Trophoblast cell (in vitro differentiated cells and primary cell): ENCODE measurements at regions not wholly inside any gene's neighbourhood (a gene's known extent, or its start where the extent isn't known, plus 50 kb on each side); places are given as distances from the start of the nearest gene placed in this dataset.

ENCODE experiments used
- DNase-seq, 2 donors: peaks; one replicate each; pipeline ENCODE4 v3.0.0-alpha.2; 2016
- H2AFZ ChIP-seq: 2 replicates; pipeline ENCODE4 v1.6.1; 2013; ENCODE audit warnings: low read length, moderate library complexity, mild to moderate bottlenecking; ENCODE audit not compliant: insufficient read depth, poor library complexity
- H2AK5ac ChIP-seq: 2 replicates; pipeline ENCODE4 v1.6.1; 2013; ENCODE audit warnings: mild to moderate bottlenecking, low read length
- H2BK120ac ChIP-seq: 2 replicates; pipeline ENCODE4 v1.6.1; 2013; ENCODE audit warnings: low read length, mild to moderate bottlenecking, moderate library complexity; ENCODE audit not compliant: insufficient read depth, poor library complexity
- H2BK12ac ChIP-seq: 2 replicates; pipeline ENCODE4 v1.6.1; 2013; ENCODE audit warnings: mild to moderate bottlenecking, low read length, moderate library complexity
- H2BK5ac ChIP-seq: 2 replicates; pipeline ENCODE4 v1.6.1; 2013; ENCODE audit warnings: low read length, low read depth, moderate library complexity, mild to moderate bottlenecking; ENCODE audit not compliant: poor library complexity
- H3K14ac ChIP-seq: 2 replicates; pipeline ENCODE4 v1.6.1; 2013; ENCODE audit warnings: mild to moderate bottlenecking, low read length
- H3K18ac ChIP-seq: 2 replicates; pipeline ENCODE4 v1.6.1; 2013; ENCODE audit warnings: mild to moderate bottlenecking, low read length
- H3K23ac ChIP-seq: 2 replicates; pipeline ENCODE4 v1.6.1; 2013; ENCODE audit warnings: low read length
- H3K27ac ChIP-seq: 2 replicates; pipeline ENCODE4 v1.5.1; 2013; ENCODE audit warnings: low read depth, mild to moderate bottlenecking, inconsistent platforms, low read length, moderate library complexity
- H3K27me3 ChIP-seq: 2 replicates; pipeline ENCODE4 v1.6.1; 2013; ENCODE audit warnings: inconsistent platforms, mild to moderate bottlenecking, low read length, moderate library complexity; ENCODE audit not compliant: insufficient read depth
- H3K36me3 ChIP-seq, 2 experiments: 1 replicate in 1 of 2; 2 replicates in 1 of 2; pipeline ENCODE4 v1.6.1; 2013; ENCODE audit warnings: low read length in 2 of 2, mild to moderate bottlenecking in 2 of 2, moderate library complexity in 1 of 2; ENCODE audit not compliant: insufficient read depth in 2 of 2, control insufficient read depth in 1 of 2
- H3K4ac ChIP-seq: 2 replicates; pipeline ENCODE4 v1.6.1; 2013; ENCODE audit warnings: low read depth, mild to moderate bottlenecking, low read length, moderate library complexity
- H3K4me1 ChIP-seq, 2 experiments: 1 replicate in 1 of 2; 2 replicates in 1 of 2; pipeline ENCODE4 v1.6.1; 2013; ENCODE audit warnings: low read length in 2 of 2, mild to moderate bottlenecking in 2 of 2, moderate library complexity in 1 of 2; ENCODE audit not compliant: insufficient read depth in 2 of 2, control insufficient read depth in 1 of 2
- H3K4me2 ChIP-seq: 2 replicates; pipeline ENCODE4 v1.6.1; 2013; ENCODE audit warnings: inconsistent platforms, mild to moderate bottlenecking, low read length, moderate library complexity
- H3K4me3 ChIP-seq: 2 replicates; pipeline ENCODE4 v1.5.1; 2013; ENCODE audit warnings: mild to moderate bottlenecking, low read depth, low read length, inconsistent platforms
- H3K79me1 ChIP-seq: one replicate; pipeline ENCODE4 v1.6.1; 2013; ENCODE audit warnings: low read length
- H3K79me2 ChIP-seq: 2 replicates; pipeline ENCODE4 v1.6.1; 2013; ENCODE audit warnings: low read length, mild to moderate bottlenecking; ENCODE audit not compliant: control insufficient read depth, insufficient read depth, poor library complexity
- H3K9ac ChIP-seq: 2 replicates; pipeline ENCODE4 v1.6.1; 2013; ENCODE audit warnings: mild to moderate bottlenecking, low read length
- H3K9me3 ChIP-seq: 2 replicates; pipeline ENCODE4 v1.6.1; 2013; ENCODE audit warnings: low read depth, mild to moderate bottlenecking, control low read depth, inconsistent platforms, low read length; ENCODE audit not compliant: insufficient read depth
- H4K12ac ChIP-seq: 2 replicates; pipeline ENCODE4 v1.6.1; 2013; ENCODE audit warnings: low read depth, mild to moderate bottlenecking, low read length, moderate library complexity
- H4K8ac ChIP-seq: 2 replicates; pipeline ENCODE4 v1.6.1; 2013; ENCODE audit warnings: low read depth, mild to moderate bottlenecking, low read length, moderate library complexity
- H4K91ac ChIP-seq: one replicate; pipeline ENCODE4 v1.6.1; 2013; ENCODE audit warnings: low read depth, mild to moderate bottlenecking, low read length, moderate library complexity
- WGBS: extraction: QIAGEN DNeasy Blood & Tissue Kit; methylation state at CpG from one replicate; pipeline ENCODE4 v1.1.7; 2013; ENCODE audit warnings: missing lambda C conversion rate; ENCODE audit not compliant: insufficient read length, insufficient coverage; ENCODE audit errors: extremely low coverage; 5-methylcytosine and 5-hydroxymethylcytosine counted together

DNA sequence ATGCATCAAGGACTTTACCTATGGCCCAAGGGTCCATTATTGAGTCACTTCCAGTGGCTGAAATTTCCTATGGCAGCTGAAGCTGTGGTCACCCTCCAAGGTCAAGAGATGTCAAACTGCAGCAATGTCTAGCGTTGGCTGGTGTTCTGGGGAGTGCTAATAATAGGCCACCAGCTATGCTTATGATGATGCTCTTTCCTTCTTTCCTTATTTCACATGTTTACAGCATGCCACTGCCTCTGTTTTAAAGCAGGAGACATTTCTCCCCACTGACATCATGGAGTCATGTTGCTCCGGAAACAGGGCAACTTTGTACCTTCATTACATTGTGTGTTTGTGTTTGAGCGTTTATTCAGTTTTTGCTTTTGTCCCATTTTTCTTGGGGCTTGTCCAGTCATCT lies 62.6 kb upstream of the CYYR1 start:
- H4K91ac ChIP-seq: no peak overlapping the region
- no peaks in the 10 kb centered on the region for H3K27me3 ChIP-seq
- no peak overlapping the region for H2AFZ ChIP-seq
- H3K9me3 ChIP-seq: no peaks in the 10 kb centered on the region
- no peak overlapping the region for H3K4ac ChIP-seq
- no peak overlapping the region for H3K9ac ChIP-seq
- DNase-seq: no peak
- peaks cover 0 to 3% of the 10 kb centered on the region in 2 experiments for H3K4me1 ChIP-seq
- no peak overlapping the region for H2AK5ac ChIP-seq
- no peak overlapping the region for H3K23ac ChIP-seq
- no peak overlapping the region for H3K27ac ChIP-seq
- H2BK12ac ChIP-seq: no peak overlapping the region
- H2BK120ac ChIP-seq: no peak overlapping the region
- H4K8ac ChIP-seq: no peak overlapping the region
- no peak overlapping the region for H3K4me3 ChIP-seq
- H3K79me1 ChIP-seq: no peaks in the 10 kb centered on the region
- WGBS: no CpG with 5 or more reads among the region's 3 CpGs
- no peak overlapping the region for H3K18ac ChIP-seq
- H3K4me2 ChIP-seq: no peak overlapping the region
- no peaks in the 10 kb centered on the region for H3K79me2 ChIP-seq
- no peak overlapping the region for H4K12ac ChIP-seq
- no peak overlapping the region for H3K14ac ChIP-seq
- no peak overlapping the region for H2BK5ac ChIP-seq
- H3K36me3 ChIP-seq: no peaks in the 10 kb centered on the region

DNA sequence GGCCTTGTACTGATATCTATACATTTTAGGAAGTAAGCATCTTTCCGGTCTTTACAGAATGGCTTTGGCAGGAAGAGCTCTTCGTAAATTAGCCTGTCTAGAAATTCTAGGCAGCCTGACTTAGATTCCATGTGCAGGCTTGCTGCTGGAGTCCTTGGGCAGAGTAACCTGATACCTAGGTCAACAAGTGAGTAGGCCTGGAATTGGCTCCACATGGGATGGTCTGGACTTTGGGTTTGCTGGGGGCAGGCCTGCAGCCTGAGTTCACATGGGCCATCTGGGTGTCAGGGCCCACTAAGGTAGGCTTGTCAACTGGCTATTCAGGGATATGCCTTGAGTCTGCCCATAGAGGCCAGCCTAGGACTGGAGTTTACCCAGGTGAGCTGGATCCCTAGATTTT lies 59.6 kb upstream of the CYYR1 start:
- Histone ChIP-seq H2AFZ (no peak overlapping the region), H3K27ac (no peak overlapping the region), H3K4me3 (no peak overlapping the region), H4K12ac (no peak overlapping the region), H4K91ac (no peak overlapping the region), H2AK5ac (no peak overlapping the region), H2BK120ac (no peak overlapping the region), H2BK5ac (no peak overlapping the region), H3K23ac (no peak overlapping the region), H3K18ac (no peak overlapping the region), H3K4me2 (no peak overlapping the region), H3K79me2 (no peaks in the 10 kb centered on the region), H3K9ac (no peak overlapping the region), H3K4ac (no peak overlapping the region), H3K4me1 (peaks cover 0 to 3% of the 10 kb centered on the region in 2 experiments), H2BK12ac (no peak overlapping the region), H3K27me3 (no peaks in the 10 kb centered on the region), H3K9me3 (no peaks in the 10 kb centered on the region), H3K14ac (no peak overlapping the region), H4K8ac (no peak overlapping the region), H3K36me3 (no peaks in the 10 kb centered on the region), H3K79me1 (no peaks in the 10 kb centered on the region)
- no peak for DNase-seq
- WGBS: no CpG with 5 or more reads among the region's 2 CpGs

DNA sequence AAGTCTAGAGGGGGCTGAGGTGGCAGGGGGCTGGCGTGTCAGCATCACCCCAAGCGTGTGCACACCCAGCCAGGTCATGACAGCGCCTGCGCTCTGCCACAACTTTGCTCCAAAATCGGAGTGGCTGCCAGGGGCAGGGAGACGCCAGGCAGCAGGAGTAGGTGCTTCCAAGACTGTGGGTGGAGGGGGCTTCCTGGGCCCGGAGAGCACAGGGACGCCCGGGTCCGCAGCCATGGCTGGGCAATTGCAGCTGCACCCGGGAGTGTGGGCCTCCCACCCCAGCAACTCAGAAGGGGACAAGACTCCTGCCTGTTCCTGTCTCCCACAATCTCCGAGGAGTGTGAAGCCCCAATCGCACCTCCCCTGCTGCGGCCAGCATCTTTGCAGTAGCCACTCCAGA lies 53.1 kb upstream of the CYYR1 start:
- H3K23ac ChIP-seq: no peak overlapping the region

DNA sequence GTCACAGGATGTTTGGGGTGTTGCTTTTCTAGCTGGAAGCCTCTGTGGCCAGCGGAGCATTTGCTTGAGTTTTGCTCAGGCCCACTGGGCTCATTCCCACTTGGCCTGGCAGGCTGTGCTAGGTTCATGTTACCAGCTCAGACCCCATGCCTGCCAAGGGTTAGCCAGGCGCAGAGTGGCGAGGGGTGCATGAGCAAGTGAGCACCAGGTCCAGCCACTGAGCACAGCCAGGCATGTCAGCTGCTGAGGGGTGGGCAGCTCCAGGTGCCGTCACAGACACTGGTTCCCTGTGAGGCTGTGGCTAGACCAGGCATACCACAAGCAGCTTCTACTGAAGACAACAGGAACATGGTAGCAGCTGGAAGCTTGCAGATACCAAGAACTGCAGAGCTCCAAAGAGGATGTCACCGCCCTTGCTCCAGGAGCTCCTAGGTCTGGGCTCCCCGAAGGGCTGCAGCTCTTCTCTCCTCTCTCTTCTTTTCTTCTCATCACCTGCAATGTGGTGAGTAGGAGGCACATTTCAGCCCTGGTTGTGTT lies 52.0 kb upstream of the CYYR1 start:
- no peak overlapping the region for H2BK120ac ChIP-seq
- H2BK5ac ChIP-seq: no peak overlapping the region
- no peak overlapping the region for H3K18ac ChIP-seq
- no peak overlapping the region for H4K12ac ChIP-seq
- H2AK5ac ChIP-seq: no peak overlapping the region
- WGBS: no CpG with 5 or more reads among the region's 6 CpGs
- no peaks in the 10 kb centered on the region for H3K4me1 ChIP-seq
- H3K27me3 ChIP-seq: no peaks in the 10 kb centered on the region
- no peak overlapping the region for H2BK12ac ChIP-seq
- H2AFZ ChIP-seq: no peak overlapping the region
- H3K79me2 ChIP-seq: no peaks in the 10 kb centered on the region
- no peak overlapping the region for H3K4me3 ChIP-seq
- no peak overlapping the region for H3K4ac ChIP-seq
- H3K9ac ChIP-seq: no peak overlapping the region
- no peak overlapping the region for H3K27ac ChIP-seq
- H4K8ac ChIP-seq: no peak overlapping the region
- DNase-seq: no peak
- no peak overlapping the region for H3K14ac ChIP-seq
- H3K79me1 ChIP-seq: no peaks in the 10 kb centered on the region
- H3K9me3 ChIP-seq: peaks cover 6% of the 10 kb centered on the region
- H3K23ac ChIP-seq: peak overlapping the region; percentile 4
- H3K4me2 ChIP-seq: no peak overlapping the region
- no peaks in the 10 kb centered on the region for H3K36me3 ChIP-seq
- H4K91ac ChIP-seq: no peak overlapping the region

More for the DNA sequence above, 53.1 kb upstream of the CYYR1 start:
- H2BK12ac ChIP-seq: no peak overlapping the region
- no peak overlapping the region for H2BK120ac ChIP-seq
- no peak overlapping the region for H3K14ac ChIP-seq
- H3K79me1 ChIP-seq: no peaks in the 10 kb centered on the region
- H3K79me2 ChIP-seq: no peaks in the 10 kb centered on the region
- H3K9ac ChIP-seq: no peak overlapping the region
- H3K9me3 ChIP-seq: peaks cover 6% of the 10 kb centered on the region
- no peak overlapping the region for H3K4me3 ChIP-seq
- H3K4me1 ChIP-seq: no peaks in the 10 kb centered on the region
- no CpG with 5 or more reads among the region's 14 CpGs for WGBS
- H2AFZ ChIP-seq: no peak overlapping the region
- no peak overlapping the region for H4K91ac ChIP-seq
- H3K27me3 ChIP-seq: no peaks in the 10 kb centered on the region
- no peak overlapping the region for H2BK5ac ChIP-seq
- H3K4ac ChIP-seq: no peak overlapping the region
- H4K12ac ChIP-seq: no peak overlapping the region
- H2AK5ac ChIP-seq: no peak overlapping the region
- H4K8ac ChIP-seq: no peak overlapping the region
- H3K4me2 ChIP-seq: no peak overlapping the region
- DNase-seq: no peak
- no peak overlapping the region for H3K27ac ChIP-seq
- H3K18ac ChIP-seq: no peak overlapping the region
- no peaks in the 10 kb centered on the region for H3K36me3 ChIP-seq
